ENCODE measurements at regions not wholly inside any gene's neighbourhood (a gene's known extent, or its start where the extent isn't known, plus 50 kb on each side); places are given as distances from the start of the nearest gene placed in this dataset.

- TF ChIP-seq POLR2A (IDR thresholded peaks at IDR 0.05; ENCODE audit: low read depth, low read length) (no peak), MXI1 (IDR thresholded peaks at IDR 0.05; ENCODE audit: borderline replicate concordance, low read depth, low read length) (no peak), CTCF (conservative IDR thresholded peaks at IDR 0.05; ENCODE audit: low read depth, low read length) (no peak), RAD21 (IDR thresholded peaks at IDR 0.05; ENCODE audit: low read length) (no peak), ELK1 (IDR thresholded peaks at IDR 0.05; ENCODE audit: borderline replicate concordance, low read depth, low read length) (no peak), NFE2L2 (IDR thresholded peaks at IDR 0.05; ENCODE audit: low read depth, low read length) (no peak), MAFK (IDR thresholded peaks at IDR 0.05; ENCODE audit: low read depth, low read length) (no peak), USF2 (IDR thresholded peaks at IDR 0.05; ENCODE audit: low read depth, low read length) (no peak), MAZ (IDR thresholded peaks at IDR 0.05; ENCODE audit: borderline replicate concordance, low read depth, low read length) (no peak)
These were observed 108.0 kb upstream of the TMTC2 start for GRCh38 chr12:82578725-82579124.
